Upper lobe of right lung (tissue), 1 donor: ENCODE measurements at regions not wholly inside any gene's neighbourhood (a gene's known extent, or its start where the extent isn't known, plus 50 kb on each side); places are given as distances from the start of the nearest gene placed in this dataset.
"Not testable (repeated sequence)": the region's sequence is repeated elsewhere in the genome, so short reads cannot be mapped to it uniquely, and the experiment has no call there.

Experiments
- ATAC-seq: fragments of 200-7000 bp; cut with Tn5 transposase; one replicate; pipeline ENCODE4 v1.9.1; 2020; ENCODE audit warnings: mild to moderate bottlenecking, moderate library complexity
- DNase-seq: peaks from one replicate; pipeline ENCODE4 v3.0.0-alpha.2; 2020
- H3K27ac ChIP-seq: fragments of 200-600 bp; one replicate; pipeline ENCODE4 v1.8.0; 2022
- H3K27me3 ChIP-seq: fragments of 200-600 bp; one replicate; pipeline ENCODE4 v1.8.0; 2022; ENCODE audit warnings: mild to moderate bottlenecking
- H3K36me3 ChIP-seq: fragments of 200-600 bp; one replicate; pipeline ENCODE4 v1.8.0; 2022
- H3K4me1 ChIP-seq: fragments of 200-600 bp; one replicate; pipeline ENCODE4 v1.8.0; 2022
- H3K4me3 ChIP-seq: fragments of 200-600 bp; one replicate; pipeline ENCODE4 v1.8.0; 2022; ENCODE audit warnings: mild to moderate bottlenecking
- H3K9me3 ChIP-seq: fragments of 200-600 bp; one replicate; pipeline ENCODE4 v1.8.0; 2022
- intact Hi-C: fragments of 100-400 bp; cut with DNase I; formaldehyde crosslinking; loops from one replicate; pipeline ENCODE4 v1.11.0; 2022
- TF ChIP-seq, protein P1 (sequence below): fragments of 200-600 bp; IDR thresholded peaks from one replicate; pipeline ENCODE4 v1.8.0; 2022; ENCODE audit warnings: antibody characterized with exemption
- donor health status: DM: no; HTN: yes; CAD: no; lungs with severe emphysema.

DNA sequence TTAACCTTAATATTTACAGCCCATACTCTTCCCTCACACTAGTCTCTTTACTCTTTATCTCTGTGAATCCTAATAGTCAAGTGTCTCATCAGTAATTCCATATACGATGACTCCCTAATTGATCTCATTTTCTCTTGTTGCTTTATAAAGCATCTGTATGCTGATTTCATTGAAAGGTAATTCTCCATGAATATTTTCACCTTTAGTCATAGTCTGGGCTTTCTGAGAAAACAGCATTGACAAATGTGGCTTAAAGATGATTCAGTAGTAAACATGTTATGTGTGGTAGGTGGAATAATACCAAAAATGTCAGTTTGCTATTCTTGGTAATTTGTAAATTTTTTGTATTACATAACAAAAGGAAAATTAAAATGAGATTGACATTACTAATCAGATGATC, 1176.5 kb downstream of the NCAM2 start:
- no peak for ATAC-seq
- H3K36me3 ChIP-seq, result no peaks in the 10 kb centered on the region
- intact Hi-C loops, result no loop called here
- H3K27ac ChIP-seq, result no peak overlapping the region
- no peak overlapping the region for H3K4me3 ChIP-seq
- no peak for DNase-seq
- H3K4me1 ChIP-seq, result no peaks in the 10 kb centered on the region
- H3K9me3 ChIP-seq, result no peaks in the 10 kb centered on the region
- TF ChIP-seq, protein P1, sequence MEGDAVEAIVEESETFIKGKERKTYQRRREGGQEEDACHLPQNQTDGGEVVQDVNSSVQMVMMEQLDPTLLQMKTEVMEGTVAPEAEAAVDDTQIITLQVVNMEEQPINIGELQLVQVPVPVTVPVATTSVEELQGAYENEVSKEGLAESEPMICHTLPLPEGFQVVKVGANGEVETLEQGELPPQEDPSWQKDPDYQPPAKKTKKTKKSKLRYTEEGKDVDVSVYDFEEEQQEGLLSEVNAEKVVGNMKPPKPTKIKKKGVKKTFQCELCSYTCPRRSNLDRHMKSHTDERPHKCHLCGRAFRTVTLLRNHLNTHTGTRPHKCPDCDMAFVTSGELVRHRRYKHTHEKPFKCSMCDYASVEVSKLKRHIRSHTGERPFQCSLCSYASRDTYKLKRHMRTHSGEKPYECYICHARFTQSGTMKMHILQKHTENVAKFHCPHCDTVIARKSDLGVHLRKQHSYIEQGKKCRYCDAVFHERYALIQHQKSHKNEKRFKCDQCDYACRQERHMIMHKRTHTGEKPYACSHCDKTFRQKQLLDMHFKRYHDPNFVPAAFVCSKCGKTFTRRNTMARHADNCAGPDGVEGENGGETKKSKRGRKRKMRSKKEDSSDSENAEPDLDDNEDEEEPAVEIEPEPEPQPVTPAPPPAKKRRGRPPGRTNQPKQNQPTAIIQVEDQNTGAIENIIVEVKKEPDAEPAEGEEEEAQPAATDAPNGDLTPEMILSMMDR, result no peak
- no peaks in the 10 kb centered on the region for H3K27me3 ChIP-seq

GRCh38 chr21:22189278-22189677, 1191.1 kb downstream of the NCAM2 start:
- Histone ChIP-seq H3K4me3 (no peak overlapping the region), H3K27me3 (no peaks in the 10 kb centered on the region), H3K27ac (no peak overlapping the region), H3K9me3 (no peaks in the 10 kb centered on the region), H3K36me3 (no peaks in the 10 kb centered on the region), H3K4me1 (no peaks in the 10 kb centered on the region)
- no peak for ATAC-seq
- TF ChIP-seq, protein P1, result no peak
- intact Hi-C loops, result no loop called here
- no peak for DNase-seq

DNA sequence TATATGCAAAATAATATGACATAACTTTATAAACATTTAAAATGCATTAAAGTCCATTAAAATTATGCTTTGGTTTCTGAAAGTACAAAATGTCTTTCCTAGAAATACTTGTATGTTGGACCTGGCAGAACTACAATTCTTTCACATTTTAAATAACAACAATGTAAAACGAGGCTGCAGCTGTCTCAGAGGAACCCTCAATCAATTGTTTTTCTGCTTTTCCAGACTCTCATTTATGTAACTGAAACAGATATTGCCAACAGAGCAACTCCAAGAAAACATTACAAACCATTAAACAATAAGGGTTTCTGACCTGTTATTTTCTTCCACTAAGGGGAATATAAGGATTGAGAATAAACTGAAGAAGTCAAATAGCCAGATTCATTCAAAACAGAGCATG, 1193.4 kb downstream of the NCAM2 start:
- Histone ChIP-seq H3K4me3 (no peak overlapping the region), H3K27me3 (no peaks in the 10 kb centered on the region), H3K27ac (no peak overlapping the region), H3K9me3 (no peaks in the 10 kb centered on the region), H3K36me3 (no peaks in the 10 kb centered on the region), H3K4me1 (no peaks in the 10 kb centered on the region)
- TF ChIP-seq, protein P1, result no peak
- DNase-seq (no peak), ATAC-seq (no peak)
- intact Hi-C loops, result no loop called here

GRCh38 chr21:22192766-22193165, 1194.6 kb downstream of the NCAM2 start:
- H3K27me3 ChIP-seq, result no peaks in the 10 kb centered on the region
- no peaks in the 10 kb centered on the region for H3K36me3 ChIP-seq
- H3K9me3 ChIP-seq, result no peaks in the 10 kb centered on the region
- H3K27ac ChIP-seq, result no peak overlapping the region
- no peaks in the 10 kb centered on the region for H3K4me1 ChIP-seq
- ATAC-seq, result no peak
- TF ChIP-seq, protein P1, result no peak
- intact Hi-C loops, result no loop called here
- H3K4me3 ChIP-seq, result no peak overlapping the region
- no peak for DNase-seq

DNA sequence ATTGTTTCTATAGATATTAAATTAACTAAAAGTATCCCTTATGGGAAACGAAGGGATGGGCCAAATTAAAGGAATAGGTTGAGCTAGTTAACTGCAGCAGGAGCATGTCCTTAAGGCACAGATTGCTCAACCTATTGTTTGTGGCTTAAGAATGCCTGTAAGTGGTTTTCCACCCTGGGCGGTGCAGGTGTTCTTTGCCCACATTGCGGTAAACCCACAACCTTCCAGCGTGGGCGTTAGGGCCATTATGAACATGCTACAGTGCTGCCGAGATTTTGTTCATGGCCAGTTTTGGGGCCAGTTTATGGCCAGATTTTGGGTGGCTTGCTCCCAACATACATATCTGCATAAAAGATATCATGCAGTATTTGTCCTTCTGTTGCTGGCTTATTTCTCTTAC, 1196.8 kb downstream of the NCAM2 start:
- H3K27me3 ChIP-seq, DNase-seq, H3K4me1 ChIP-seq, H3K4me3 ChIP-seq, intact Hi-C loops, H3K27ac ChIP-seq, H3K9me3 ChIP-seq, H3K36me3 ChIP-seq, ATAC-seq: not testable (repeated sequence)

DNA sequence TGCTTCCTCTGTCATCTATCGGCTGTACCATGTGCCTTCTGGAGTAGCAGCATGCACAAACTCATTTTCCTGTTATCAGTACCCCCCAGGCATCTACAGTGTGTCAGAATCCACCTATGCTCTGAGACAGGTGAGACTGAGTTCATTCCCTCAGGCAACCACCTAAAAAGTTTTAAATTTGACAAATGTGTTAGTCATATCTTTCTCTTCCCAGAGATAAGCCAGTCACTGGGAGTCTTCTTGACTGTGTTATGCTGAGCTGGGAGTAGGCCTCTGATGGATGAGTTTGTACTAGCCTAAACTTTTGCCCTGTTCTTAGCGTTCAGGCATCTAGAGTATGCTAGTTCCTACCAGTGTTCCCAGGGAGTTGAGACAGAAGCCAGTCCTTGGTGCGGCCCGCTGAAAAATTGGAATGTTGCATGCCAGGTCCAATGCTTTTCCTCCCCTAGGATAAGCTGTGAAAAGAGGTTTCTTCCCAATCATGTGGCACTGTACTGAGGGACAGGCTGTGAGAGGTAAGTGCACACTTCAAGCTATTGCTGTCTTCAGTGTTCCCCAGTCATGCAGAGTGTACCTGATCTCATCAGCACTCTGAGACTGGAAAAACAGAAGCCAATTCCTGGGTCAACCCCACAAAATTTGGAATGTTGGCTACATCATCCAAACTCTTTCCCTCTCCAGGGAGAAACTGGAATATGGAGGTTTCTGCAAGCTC, 1202.3 kb downstream of the NCAM2 start:
- H3K27ac ChIP-seq, result no peak overlapping the region
- intact Hi-C loops, result no loop called here
- no peaks in the 10 kb centered on the region for H3K9me3 ChIP-seq
- no peaks in the 10 kb centered on the region for H3K27me3 ChIP-seq
- no peaks in the 10 kb centered on the region for H3K36me3 ChIP-seq
- TF ChIP-seq, protein P1, result no peak
- no peak overlapping the region for H3K4me3 ChIP-seq
- no peak for ATAC-seq
- H3K4me1 ChIP-seq, result no peaks in the 10 kb centered on the region
- no peak for DNase-seq
